Astrocyte of the hippocampus (primary cell): ENCODE measurements at regions not wholly inside any gene's neighbourhood (a gene's known extent, or its start where the extent isn't known, plus 50 kb on each side); places are given as distances from the start of the nearest gene placed in this dataset.
"Not testable (repeated sequence)": the region's sequence is repeated elsewhere in the genome, so short reads cannot be mapped to it uniquely, and the experiment has no call there.

Source experiments
- DNase-seq: peaks from one replicate; pipeline ENCODE4 v3.0.0; 2011; ENCODE audit warnings: low read depth, low spot score

DNA sequence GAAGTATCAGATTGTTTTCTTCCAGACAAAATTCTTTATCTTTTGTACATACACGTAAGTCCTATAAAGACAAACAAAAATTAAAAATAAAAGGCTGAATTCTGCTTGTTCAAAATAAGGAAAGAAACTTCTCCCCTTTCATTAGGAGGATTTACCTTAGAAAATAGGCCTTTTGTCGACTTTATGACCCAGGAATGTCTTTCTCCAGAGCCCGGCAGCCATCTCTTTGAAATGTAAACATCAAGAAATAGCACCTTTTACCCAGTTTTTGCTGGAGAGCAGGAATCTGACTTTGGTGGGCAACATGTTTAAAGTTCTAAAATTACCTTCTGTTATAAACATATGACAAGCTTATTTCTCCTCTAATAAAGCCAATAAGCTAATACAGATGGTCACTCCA lies 373.0 kb upstream of the FTMT start:
- DNase-seq: no peak

DNA sequence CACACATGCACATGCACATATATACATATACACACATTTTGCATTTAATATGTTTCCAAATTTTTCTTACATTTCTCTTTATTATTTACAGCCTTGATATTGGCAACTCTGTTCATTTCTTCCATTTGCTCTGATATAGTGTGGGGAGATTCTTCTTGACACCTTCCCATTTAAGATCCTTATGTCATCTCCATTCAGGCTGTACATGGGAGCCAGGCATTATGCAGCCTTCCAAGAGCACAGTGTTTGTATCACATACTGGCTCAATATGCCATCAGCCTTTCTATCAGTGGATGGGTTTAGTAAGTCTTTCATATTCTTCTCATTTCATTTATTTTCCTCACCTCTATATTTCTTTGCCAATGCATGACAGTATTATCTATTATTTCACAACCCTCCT lies 372.3 kb upstream of the FTMT start:
- DNase-seq: no peak

DNA sequence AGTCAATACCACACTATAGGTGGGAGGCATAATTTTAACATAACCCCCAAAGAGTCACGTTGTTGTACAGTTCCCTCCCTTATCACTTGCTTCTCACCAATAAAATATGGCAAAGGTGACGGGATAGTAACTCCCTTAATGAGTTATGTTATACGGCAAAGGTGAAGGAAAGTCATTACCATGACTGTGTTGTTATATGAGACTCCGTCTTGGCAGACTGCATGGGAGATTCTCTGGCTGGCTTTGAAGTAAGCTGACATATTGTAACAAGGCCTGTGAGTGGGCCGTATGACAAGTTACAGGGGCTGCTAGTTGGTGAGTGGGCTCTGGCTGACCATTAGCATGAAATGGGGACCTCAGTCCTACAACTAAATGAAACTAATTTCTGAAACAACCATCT lies 366.4 kb upstream of the FTMT start:
- no peak for DNase-seq

DNA sequence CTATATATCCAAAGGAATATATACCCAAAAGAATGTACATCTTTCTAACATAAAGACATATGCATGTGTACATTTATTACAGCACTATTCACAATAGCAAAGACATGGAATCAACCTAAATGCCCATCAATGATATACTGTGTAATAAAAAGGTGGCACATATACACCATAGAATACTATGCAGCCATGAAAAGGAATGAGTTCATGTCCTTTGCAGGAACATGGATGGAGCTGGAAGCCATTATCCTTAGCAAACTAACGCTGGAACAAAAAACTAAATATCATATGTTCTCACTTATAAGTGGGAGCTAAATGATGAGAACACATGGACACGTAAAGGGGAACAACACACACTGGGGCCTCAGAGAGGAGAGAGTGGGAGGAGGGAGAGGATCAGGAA lies 365.7 kb upstream of the FTMT start:
- DNase-seq: not testable (repeated sequence)

DNA sequence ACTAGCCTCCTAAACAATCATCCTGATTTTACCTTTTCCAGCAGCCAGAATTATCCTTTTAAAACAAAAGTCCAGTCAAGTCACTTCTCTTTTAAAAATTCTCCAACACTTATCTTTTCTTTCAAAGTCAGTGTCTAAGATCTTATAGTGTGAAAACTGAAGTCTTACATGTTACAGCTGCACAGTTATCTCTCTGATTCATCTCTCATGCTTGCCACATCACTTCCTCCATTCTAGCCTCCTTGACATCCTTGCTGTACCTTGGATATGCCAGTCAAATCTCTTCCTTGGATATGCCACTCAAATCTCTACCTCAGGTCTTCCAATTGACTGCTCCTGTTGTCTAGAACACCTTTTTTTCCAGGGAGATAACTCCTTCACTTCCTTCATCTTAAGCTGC lies 361.7 kb upstream of the FTMT start:
- DNase-seq: no peak

DNA sequence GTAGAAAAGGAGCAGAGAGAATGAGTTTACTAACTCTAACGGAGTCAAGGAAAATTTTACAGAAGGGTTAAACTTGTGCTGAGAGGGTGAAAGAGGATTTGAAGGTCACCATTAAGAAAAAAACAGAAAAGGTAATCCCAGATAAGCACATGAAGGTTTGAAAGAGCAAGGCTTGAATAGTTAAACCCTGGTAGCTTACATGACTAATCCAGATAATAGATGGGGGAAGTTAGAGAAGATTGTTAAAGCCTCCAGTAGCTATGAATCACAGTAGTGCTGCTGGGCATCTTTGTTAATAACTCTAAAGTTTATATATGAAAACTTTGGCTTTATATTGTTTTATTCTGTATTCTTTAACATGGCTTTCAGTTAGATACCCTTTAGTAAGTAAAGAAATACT lies 354.5 kb upstream of the FTMT start:
- peak; percentile 28 for DNase-seq

DNA sequence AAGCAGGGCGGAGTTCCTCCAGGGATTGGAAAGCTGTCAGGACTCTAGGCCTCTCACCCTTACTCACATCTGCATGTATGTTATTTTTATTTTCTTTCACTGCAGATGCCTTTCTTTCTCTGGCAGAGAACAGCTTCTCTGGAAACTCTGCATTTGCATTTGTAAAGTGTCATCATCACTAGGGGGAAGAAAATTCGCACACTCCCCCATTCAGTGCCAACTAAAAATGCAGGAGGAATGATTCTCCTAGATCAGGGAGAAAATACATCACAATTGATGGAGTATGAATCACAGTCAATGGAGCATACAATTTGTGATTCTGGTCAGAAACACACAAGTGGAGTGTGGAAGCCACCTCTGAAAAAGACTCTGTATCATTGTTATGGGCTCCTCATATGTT lies 351.4 kb upstream of the FTMT start:
- DNase-seq: peak; percentile 44

DNA sequence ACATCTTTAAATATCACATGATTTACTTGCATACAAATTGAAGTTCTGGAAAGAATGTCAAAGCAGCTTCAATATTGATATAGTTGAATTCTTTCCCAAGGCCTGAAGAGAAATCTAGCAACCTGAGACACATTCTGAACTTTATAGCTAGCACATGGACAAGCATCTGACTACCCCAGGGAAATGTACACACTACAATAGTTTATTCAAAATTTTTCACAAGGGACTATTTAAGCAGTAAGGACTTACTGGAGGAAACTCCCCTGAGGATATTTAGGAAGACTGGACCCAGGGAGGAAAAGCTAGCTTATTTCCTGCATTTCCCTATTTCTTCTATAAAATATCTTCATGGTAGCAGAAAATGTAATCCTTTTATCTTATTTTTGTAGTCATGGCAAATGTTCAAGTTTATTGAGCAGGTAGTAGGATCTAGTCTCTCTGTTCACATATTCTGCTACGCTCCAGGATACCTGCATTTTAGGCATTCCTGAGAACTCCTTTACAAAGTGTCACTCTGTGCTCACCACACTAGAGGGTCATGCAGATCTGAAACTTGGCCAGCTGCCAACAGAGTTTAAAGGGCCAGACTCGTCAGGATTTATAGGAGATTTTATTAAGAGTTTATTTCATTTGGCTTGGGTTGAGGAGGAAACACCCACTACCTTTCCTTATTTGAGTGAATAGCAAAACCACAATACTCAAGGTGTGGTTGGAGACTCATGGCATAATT lies 348.4 kb upstream of the FTMT start:
- DNase-seq: peak; percentile 50

DNA sequence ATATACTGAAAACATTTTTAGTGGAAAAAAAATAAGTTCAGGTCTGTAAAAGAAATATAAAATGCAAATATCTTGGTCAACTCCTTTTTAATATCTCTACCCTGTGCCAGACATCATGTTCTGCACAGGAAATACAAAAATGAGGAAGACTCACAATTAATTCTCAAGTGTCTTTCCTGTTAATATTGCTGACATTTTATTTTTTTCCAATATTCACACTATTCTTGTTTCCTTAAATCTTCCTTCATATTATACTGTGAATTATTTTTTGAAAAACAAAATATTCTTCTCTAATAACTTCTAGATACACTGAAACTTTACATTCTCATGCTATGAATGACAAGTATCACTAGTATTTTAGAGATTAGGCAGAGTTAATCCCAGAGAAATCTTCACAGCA lies 334.7 kb upstream of the FTMT start:
- no peak for DNase-seq

DNA sequence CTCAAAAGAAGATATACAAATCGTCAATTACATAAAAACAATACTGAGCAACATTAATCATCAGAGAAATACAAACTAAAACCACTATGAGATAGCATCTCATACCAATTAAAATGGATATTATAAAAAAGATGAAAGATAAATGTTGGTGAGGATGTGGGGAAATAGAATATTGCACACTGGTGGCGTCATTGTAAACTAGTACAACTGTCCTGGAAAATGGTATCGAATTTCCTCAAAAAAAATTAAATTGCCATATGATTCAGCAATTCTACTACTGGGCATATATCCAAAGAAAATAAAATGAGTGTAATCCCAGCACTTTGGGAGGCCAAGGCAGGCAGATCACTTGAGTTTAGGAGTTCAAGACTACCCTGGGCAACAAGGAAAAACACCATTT lies 326.0 kb upstream of the FTMT start:
- DNase-seq: no peak

DNA sequence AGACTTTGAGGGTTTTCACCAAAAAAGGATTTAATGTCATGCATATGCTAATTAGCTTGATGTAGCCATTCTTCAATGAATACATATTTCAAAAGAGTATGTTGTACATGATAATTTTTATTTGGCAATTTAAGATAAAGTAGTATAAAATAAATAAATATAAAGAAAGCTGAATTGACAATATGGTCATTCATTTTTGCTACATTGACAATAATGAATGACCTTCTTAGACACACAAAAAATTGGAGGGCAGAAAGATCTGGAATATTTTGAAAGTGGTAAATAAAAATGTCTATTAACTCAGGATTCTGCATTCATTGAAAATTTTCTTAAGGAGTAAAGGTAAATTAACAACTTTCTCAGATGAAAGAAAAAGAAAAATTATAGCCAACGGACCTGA lies 324.8 kb upstream of the FTMT start:
- DNase-seq: no peak

DNA sequence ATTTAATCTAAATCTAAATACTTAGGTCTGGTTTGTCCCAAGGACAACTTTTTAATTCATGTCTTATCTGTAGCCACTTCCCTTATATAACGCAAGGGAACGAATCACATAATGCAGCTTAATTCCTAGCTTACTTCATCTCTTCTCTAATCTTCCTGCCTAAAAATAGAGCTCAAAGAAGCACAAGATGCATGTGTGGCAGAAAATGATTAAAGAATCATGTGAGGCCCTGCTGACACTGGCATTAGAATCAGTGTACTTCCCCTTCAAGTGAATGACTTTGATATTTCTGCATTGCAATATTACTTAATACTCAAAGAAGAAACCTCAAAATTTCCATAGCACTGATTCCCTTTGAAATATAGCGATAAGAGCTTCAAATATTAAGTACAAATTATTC lies 317.9 kb upstream of the FTMT start:
- DNase-seq: no peak

DNA sequence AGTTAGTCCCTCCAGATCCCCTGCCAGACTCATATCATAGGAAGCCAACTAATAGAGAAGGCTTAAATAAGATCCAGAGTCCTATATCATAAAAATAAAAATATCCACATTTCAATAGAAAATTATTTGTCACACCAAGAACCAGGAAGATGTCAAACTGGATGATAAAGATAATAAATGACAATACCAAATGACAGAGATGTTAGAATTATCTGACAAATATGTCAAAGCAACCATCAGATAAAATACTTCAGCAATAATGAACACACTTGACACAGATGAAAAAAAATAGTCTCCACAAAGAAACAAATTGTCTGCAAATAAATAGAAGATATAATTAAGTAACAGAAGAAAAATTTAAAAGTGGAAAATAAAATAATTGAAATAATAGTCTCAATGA lies 300.7 kb upstream of the FTMT start:
- DNase-seq: no peak

DNA sequence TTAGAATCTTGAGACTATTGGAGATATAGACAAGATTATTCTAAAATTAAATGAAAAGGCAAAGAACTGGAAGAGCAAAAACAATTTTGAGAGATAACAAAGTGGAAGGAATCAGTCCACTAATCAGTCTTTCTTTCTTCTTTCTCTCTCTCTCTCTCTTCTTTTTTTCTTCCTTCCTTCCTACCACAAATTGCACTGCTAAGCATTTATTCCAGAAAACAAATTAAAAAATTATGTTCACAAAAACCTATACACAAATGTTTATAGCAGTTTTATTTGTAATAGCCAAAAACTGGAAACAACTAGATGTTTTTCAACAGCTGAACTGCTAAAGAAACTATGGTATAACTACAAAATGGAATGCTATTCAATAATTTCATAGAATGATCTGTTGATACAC lies 291.9 kb upstream of the FTMT start:
- DNase-seq: no peak

DNA sequence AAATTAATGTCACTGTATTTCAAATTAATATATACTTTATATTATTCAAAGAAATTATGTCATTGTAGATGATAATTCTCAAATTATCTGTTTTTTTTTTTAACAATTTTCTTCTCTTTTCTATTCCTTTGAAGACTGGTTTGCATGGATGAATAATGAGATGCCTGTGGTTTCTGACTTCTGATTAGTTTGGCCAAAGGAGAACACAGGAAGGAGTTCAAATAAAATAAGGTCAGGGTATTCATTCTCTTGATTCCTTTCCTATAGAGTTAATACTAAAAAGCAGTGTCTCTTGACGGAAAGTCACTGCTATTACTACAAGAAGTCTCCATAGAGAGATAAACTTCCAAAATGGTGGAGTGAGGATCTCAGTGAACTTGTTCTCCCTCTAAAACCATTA lies 279.6 kb upstream of the FTMT start:
- DNase-seq: peak; percentile 64

DNA sequence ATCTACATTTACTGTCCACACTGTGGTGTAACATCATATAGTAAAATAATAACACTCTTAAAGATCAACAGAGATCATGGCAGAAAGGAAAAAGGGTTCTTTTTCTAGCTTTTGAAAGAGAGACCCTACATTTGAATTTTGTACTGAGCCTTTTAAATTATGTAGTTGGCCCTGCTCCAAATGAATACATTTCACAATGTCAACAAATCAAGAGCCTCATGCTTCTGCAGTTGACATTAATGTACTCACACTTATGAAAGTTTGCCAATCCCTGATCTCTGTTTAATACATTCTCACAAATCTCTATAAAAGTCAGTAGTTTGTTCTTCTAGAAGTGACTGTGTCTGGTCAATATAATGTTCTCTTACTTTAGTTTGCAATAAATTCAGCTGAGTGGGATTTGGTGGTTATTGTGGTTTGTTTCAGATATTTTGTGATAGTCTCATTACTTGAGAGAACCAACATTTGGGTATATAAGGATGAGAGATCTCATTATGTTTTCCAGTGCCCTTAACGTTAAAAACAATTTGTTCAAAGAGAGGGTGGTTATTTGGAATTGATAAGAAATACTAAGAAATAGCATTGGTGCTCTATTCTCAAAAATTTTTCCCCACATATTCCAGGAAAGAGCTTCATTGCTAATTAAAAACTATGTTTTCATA lies 277.8 kb upstream of the FTMT start:
- peak; percentile 22 for DNase-seq

DNA sequence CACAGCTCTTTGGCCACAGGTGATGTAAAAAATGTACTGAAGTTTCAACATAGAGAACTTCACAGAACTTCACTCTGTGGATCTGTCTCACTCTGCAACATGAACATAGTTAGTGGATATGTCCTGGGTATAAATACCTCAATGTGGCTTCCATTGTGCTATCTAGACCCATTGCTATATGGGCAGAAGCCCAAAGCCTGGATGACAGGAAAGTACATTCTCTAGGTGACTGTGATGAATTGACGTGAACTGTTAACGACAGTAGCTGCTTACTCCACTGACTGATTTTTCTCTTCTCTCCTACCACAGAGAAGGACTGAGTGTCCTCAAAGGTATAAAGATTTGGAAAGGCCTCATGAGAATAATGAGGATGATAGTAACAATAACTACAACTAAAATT lies 270.1 kb upstream of the FTMT start:
- DNase-seq: no peak

DNA sequence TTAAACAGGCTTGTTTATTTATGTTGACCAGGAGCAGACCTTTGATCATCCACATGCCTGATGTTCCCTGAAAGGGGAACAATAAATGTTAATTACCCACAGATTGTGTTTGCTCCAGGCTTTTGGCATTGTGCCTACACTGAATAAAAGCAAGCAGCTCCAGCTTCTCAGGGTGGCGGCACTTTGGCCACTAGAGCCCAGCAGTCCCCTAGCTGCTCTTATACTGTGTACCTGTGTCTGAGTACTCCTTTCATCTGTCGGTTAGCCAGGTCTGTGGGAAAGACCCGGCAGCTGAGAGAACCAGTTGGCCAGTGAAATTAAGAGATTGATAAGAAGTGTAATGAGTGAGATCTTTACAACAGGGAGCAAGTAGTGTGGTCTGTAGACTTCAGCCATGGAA lies 254.8 kb upstream of the FTMT start:
- DNase-seq: no peak

DNA sequence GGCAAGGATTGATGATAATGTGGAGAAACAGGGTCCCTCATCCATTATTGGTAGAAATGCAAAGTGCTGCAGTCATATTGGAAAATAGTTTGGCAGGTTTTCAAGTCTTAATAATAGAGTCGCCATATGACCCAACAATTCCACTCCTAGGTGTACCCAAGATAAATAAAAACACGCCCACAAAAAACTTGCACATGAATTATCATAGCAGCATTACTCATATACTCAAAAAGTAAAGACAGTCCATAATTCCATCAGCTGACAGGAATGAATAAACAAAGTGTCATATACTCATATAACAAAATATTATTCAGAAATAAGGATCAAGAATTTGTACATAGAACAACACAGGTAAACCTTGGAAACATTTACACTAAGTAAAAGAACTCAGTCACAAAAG lies 242.9 kb upstream of the FTMT start:
- no peak for DNase-seq

DNA sequence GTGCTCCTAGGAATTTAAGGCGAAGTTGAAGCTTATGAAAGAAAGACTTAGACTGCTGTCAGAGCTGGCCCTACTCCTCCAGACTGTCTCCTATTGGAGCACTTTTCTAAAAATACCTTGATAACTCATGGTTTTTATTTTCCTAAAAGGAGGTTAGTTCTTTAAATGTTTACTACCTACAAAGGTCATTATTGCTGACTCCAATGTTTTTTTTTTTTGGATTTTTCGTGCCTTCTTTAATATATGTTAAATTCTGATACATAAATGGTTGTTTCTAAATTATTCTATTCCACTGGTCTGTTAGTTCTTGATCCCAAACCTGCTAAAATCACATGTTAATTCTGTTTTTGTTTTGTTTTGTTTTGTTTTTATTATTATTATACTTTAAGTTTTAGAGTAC lies 227.6 kb upstream of the FTMT start:
- no peak for DNase-seq

DNA sequence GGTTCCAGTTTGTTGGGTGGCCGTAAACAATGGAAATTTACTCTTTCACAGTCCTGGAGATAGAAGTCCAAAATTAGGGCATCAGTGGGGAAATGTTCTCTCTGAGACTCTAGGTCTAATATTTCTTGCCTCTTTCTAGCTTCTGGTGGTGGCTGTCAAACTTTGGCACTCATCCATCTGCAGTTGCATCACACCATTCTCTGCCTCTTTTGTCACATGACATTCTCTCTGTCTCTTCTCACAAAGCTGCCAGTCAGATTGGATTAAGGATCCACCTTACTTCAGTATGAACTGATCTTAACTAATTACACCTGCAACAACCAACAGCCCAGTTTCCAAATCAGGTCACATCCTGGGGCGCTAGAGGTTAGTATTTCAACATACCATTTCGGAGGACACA lies 222.9 kb upstream of the FTMT start:
- no peak for DNase-seq

DNA sequence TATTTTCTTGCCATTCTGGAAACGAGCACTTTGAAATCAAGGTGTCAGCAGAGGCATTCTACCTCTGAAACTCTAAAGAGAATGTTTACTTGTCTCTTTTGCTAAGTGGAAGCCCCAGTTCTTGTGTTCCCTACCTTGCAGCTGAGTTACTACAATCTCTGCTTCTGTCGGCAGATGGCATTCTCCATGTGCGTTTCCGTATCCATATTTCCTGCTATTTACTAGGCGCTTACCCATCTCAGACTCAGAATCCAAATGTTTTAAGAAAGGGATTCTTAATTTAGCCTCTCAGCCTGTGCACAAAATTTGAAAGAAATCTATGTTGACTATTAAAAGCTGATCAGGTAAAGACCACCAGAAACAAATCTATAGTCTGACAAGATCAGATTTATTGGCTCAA lies 221.3 kb upstream of the FTMT start:
- DNase-seq: peak; percentile 2

DNA sequence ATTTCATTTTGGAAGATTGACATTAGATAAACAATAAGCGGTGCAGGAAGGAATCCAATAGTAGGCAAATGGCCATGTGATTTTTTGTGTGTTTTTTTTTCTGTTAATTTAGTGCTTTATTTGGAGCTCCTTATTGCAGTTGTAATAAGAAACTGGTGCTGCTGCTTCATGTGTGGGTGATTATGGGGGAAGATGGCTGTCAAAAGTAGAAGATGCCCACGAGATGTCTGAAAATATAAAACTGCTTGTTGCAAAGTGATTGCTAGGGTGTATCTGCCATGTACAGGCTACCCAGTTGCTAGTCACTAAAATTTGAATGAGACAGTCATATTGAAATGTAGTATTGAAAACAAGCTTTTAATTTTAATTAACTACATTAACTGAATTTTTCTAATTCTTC lies 216.7 kb upstream of the FTMT start:
- no peak for DNase-seq

DNA sequence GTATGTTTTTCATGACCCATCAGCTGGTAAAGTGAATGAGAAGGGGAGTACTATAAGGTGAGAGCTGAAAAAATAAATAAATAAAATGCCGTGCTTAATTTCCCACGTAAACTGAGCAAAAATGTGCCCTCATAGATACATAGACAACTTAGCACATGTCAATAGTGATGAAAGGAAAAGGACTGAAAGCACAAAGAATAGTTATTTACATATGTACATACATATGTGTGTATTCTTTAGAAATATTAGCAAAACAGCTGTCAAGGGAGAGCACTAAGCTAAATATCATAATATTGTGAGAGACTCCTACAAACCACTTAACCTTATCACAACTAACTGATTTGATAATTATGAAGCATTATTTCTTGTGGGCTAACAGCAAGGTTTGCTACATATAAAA lies 213.6 kb upstream of the FTMT start:
- no peak for DNase-seq
